Fibroblast of lung (primary cell): ENCODE measurements at regions not wholly inside any gene's neighbourhood (a gene's known extent, or its start where the extent isn't known, plus 50 kb on each side); places are given as distances from the start of the nearest gene placed in this dataset.
A peak's percentile ranks its signal among the peaks of the same experiment; 100 is the strongest.

Source experiments
- DNase-seq, 2 donors: peaks; one replicate each; pipeline versions ENCODE4 v3.0.0 to v3.0.0-alpha.2; 2010; ENCODE audit warnings: low read depth in 2 of 2
- H2AFZ ChIP-seq: 2 replicates; pipeline ENCODE4 v1.5.1; 2012; ENCODE audit warnings: low read length, control low read depth, inconsistent platforms
- H3K27ac ChIP-seq: 2 replicates; pipeline ENCODE4 v1.5.1; 2011; ENCODE audit warnings: low read length, control low read depth; ENCODE audit not compliant: insufficient read depth
- H3K27me3 ChIP-seq: 2 replicates; pipeline ENCODE4 v1.5.1; 2011; ENCODE audit warnings: mild to moderate bottlenecking, low read length; ENCODE audit not compliant: control insufficient read depth, insufficient read depth
- H3K36me3 ChIP-seq: 2 replicates; pipeline ENCODE4 v1.5.1; 2011; ENCODE audit warnings: low read length; ENCODE audit not compliant: control insufficient read depth, insufficient read depth
- H3K4me1 ChIP-seq: 2 replicates; pipeline ENCODE4 v1.5.1; 2011; ENCODE audit warnings: low read length; ENCODE audit not compliant: control insufficient read depth, insufficient read depth; ENCODE audit errors: extremely low read depth
- H3K4me2 ChIP-seq: 2 replicates; pipeline ENCODE4 v1.5.1; 2011; ENCODE audit warnings: low read length, control low read depth; ENCODE audit not compliant: insufficient read depth; ENCODE audit errors: extremely low read depth
- H3K4me3 ChIP-seq, 4 experiments: fragments of 200-600 bp in 1 of 4; sonication (generic) in 1 of 4; replicated peaks in 1 of 4; 2 replicates each; pipeline ENCODE4 v1.5.1; 2011 to 2016; ENCODE audit warnings: low read length in 4 of 4, low read depth in 3 of 4, mild to moderate bottlenecking in 3 of 4, control low read depth in 2 of 4, inconsistent platforms in 1 of 4, mixed read lengths in 1 of 4; ENCODE audit not compliant: insufficient read depth in 1 of 4; ENCODE audit errors: control extremely low read depth in 1 of 4
- H3K79me2 ChIP-seq: 2 replicates; pipeline ENCODE4 v1.5.1; 2012; ENCODE audit warnings: mild to moderate bottlenecking, low read length, inconsistent platforms; ENCODE audit not compliant: control insufficient read depth, insufficient read depth
- H3K9ac ChIP-seq: 2 replicates; pipeline ENCODE4 v1.5.1; 2011; ENCODE audit warnings: mild to moderate bottlenecking, low read length, control low read depth; ENCODE audit not compliant: insufficient read depth
- H3K9me3 ChIP-seq: 2 replicates; pipeline ENCODE4 v1.5.1; 2012; ENCODE audit warnings: low read depth, low read length; ENCODE audit not compliant: control insufficient read depth, insufficient read depth
- H4K20me1 ChIP-seq: 2 replicates; pipeline ENCODE4 v1.5.1; 2011; ENCODE audit warnings: low read length; ENCODE audit not compliant: control insufficient read depth, insufficient read depth; ENCODE audit errors: extremely low read depth
- CTCF ChIP-seq, 2 donors: IDR thresholded peaks in 1 of 2; conservative IDR thresholded peaks in 1 of 2; 1 replicate in 1 of 2; 2 replicates in 1 of 2; pipeline ENCODE4 v1.5.1; 2011 to 2012; ENCODE audit warnings: low read length in 2 of 2, control low read depth in 1 of 2, inconsistent platforms in 1 of 2, low read depth in 1 of 2, mild to moderate bottlenecking in 1 of 2
- EZH2 ChIP-seq: IDR thresholded peaks from 2 replicates; pipeline ENCODE4 v1.5.1; 2012; ENCODE audit warnings: low read length, control low read depth, mild to moderate bottlenecking; ENCODE audit errors: missing control alignments

- no peaks in the 10 kb centered on the region for H3K36me3 ChIP-seq
- no peak overlapping the region for H3K9ac ChIP-seq
- no peaks in the 10 kb centered on the region for H3K9me3 ChIP-seq
- H3K4me3 ChIP-seq: no peak overlapping the region
- DNase-seq: peak in 1 of 2 donors; percentile 26
- H2AFZ ChIP-seq: no peak overlapping the region
- TF ChIP-seq EZH2 (no peak), CTCF (conservative IDR thresholded peaks at IDR 0.05 in 1 of 2, IDR thresholded peaks at IDR 0.05 in 1 of 2; ENCODE audit: low read depth in 1 of 2, low read length in 2 of 2) (no peak)
- H4K20me1 ChIP-seq: no peaks in the 10 kb centered on the region
- H3K27me3 ChIP-seq: peaks cover 3% of the 10 kb centered on the region
- no peak overlapping the region for H3K27ac ChIP-seq
- no peaks in the 10 kb centered on the region for H3K79me2 ChIP-seq
- peaks cover 2% of the 10 kb centered on the region for H3K4me1 ChIP-seq
- H3K4me2 ChIP-seq: no peak overlapping the region
Observed at GRCh38 chr21:39078322-39079065, 104.8 kb downstream of the PSMG1 start.

GRCh38 chr21:39077876-39078275, 105.4 kb downstream of the PSMG1 start:
- no peaks in the 10 kb centered on the region for H3K4me1 ChIP-seq
- H3K27ac ChIP-seq: no peak overlapping the region
- no peaks in the 10 kb centered on the region for H3K79me2 ChIP-seq
- no peaks in the 10 kb centered on the region for H3K36me3 ChIP-seq
- H4K20me1 ChIP-seq: no peaks in the 10 kb centered on the region
- H3K4me2 ChIP-seq: no peak overlapping the region
- no peak for DNase-seq
- no peaks in the 10 kb centered on the region for H3K9me3 ChIP-seq
- H3K9ac ChIP-seq: no peak overlapping the region
- TF ChIP-seq EZH2 (no peak), CTCF (conservative IDR thresholded peaks at IDR 0.05 in 1 of 2, IDR thresholded peaks at IDR 0.05 in 1 of 2; ENCODE audit: low read depth in 1 of 2, low read length in 2 of 2) (no peak)
- H2AFZ ChIP-seq: no peak overlapping the region
- H3K4me3 ChIP-seq: no peak overlapping the region
- H3K27me3 ChIP-seq: peaks cover 3% of the 10 kb centered on the region

GRCh38 chr21:39074508-39074907, 108.7 kb downstream of the PSMG1 start:
- Histone ChIP-seq H3K79me2 (no peaks in the 10 kb centered on the region), H3K36me3 (no peaks in the 10 kb centered on the region), H4K20me1 (no peaks in the 10 kb centered on the region), H3K4me3 (no peak overlapping the region), H3K27me3 (no peaks in the 10 kb centered on the region), H2AFZ (no peak overlapping the region), H3K4me1 (no peaks in the 10 kb centered on the region), H3K4me2 (no peak overlapping the region), H3K9ac (no peak overlapping the region), H3K9me3 (no peaks in the 10 kb centered on the region), H3K27ac (no peak overlapping the region)
- no peak for DNase-seq
- TF ChIP-seq EZH2 (no peak), CTCF (conservative IDR thresholded peaks at IDR 0.05 in 1 of 2, IDR thresholded peaks at IDR 0.05 in 1 of 2; ENCODE audit: low read depth in 1 of 2, low read length in 2 of 2) (no peak)
